H1 (cell line): ENCODE measurements at regions not wholly inside any gene's neighbourhood (a gene's known extent, or its start where the extent isn't known, plus 50 kb on each side); places are given as distances from the start of the nearest gene placed in this dataset.

Experiments
- RBBP5 ChIP-seq: IDR thresholded peaks from 2 replicates; pipeline ENCODE4 v1.7.1; 2012; ENCODE audit warnings: low read depth, mild to moderate bottlenecking, inconsistent platforms, low read length, moderate library complexity, borderline replicate concordance
- TF ChIP-seq, protein P1 (sequence below): IDR thresholded peaks from 2 replicates; pipeline ENCODE4 v1.6.1; 2012; ENCODE audit warnings: low read length, inconsistent platforms

DNA sequence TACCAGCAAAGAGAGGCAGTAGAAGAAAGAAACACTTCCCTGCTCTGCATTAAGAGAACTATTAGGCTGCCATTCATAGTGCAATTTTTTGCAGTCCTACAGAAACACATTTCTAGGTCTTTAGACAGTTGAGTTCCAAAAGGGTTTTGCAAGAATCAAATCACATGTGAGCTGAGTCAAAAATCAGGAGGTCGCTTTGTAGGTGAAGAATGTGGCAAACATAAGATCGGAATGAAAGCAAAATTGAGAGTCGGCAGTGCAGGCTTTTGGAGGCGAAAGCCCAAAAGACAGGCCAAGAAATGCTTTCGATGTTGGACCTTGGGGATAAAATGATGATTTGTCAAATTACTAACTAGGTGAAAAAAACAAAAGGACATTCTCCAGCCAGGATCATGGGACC, 213.5 kb upstream of the NRIP1 start (continued):
- TF ChIP-seq, protein P1, sequence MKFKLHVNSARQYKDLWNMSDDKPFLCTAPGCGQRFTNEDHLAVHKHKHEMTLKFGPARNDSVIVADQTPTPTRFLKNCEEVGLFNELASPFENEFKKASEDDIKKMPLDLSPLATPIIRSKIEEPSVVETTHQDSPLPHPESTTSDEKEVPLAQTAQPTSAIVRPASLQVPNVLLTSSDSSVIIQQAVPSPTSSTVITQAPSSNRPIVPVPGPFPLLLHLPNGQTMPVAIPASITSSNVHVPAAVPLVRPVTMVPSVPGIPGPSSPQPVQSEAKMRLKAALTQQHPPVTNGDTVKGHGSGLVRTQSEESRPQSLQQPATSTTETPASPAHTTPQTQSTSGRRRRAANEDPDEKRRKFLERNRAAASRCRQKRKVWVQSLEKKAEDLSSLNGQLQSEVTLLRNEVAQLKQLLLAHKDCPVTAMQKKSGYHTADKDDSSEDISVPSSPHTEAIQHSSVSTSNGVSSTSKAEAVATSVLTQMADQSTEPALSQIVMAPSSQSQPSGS = no peak
- TF ChIP-seq RBBP5 = no peak
